HUES6 (cell line): ENCODE measurements at regions not wholly inside any gene's neighbourhood (a gene's known extent, or its start where the extent isn't known, plus 50 kb on each side); places are given as distances from the start of the nearest gene placed in this dataset.

Experiments used
- H3K27ac ChIP-seq: 2 replicates; pipeline ENCODE4 v1.7.0; 2013; ENCODE audit warnings: low read depth, mild to moderate bottlenecking, low read length, inconsistent platforms
- H3K27me3 ChIP-seq: 2 replicates; pipeline ENCODE4 v1.6.1; 2013; ENCODE audit warnings: low read length; ENCODE audit not compliant: control insufficient read depth, insufficient read depth
- H3K36me3 ChIP-seq: 2 replicates; pipeline ENCODE4 v1.6.1; 2013; ENCODE audit warnings: low read length; ENCODE audit not compliant: control insufficient read depth, insufficient read depth
- H3K4me1 ChIP-seq: 2 replicates; pipeline ENCODE4 v1.6.1; 2013; ENCODE audit warnings: low read length; ENCODE audit not compliant: control insufficient read depth, insufficient read depth
- H3K4me3 ChIP-seq: 2 replicates; pipeline ENCODE4 v1.5.1; 2013; ENCODE audit warnings: low read depth, low read length
- H3K9ac ChIP-seq: one replicate; pipeline ENCODE4 v1.6.1; 2013; ENCODE audit warnings: mild to moderate bottlenecking, low read length
- H3K9me3 ChIP-seq: 2 replicates; pipeline ENCODE4 v1.6.1; 2013; ENCODE audit warnings: low read depth, low read length; ENCODE audit not compliant: control insufficient read depth, insufficient read depth

- H3K4me1 ChIP-seq = no peaks in the 10 kb centered on the region
- H3K4me3 ChIP-seq = no peak overlapping the region
- H3K9ac ChIP-seq = no peak overlapping the region
- no peaks in the 10 kb centered on the region for H3K36me3 ChIP-seq
- no peaks in the 10 kb centered on the region for H3K9me3 ChIP-seq
- no peaks in the 10 kb centered on the region for H3K27me3 ChIP-seq
- no peak overlapping the region for H3K27ac ChIP-seq
Measured at GRCh38 chr11:29002816-29003215, 894.6 kb downstream of the METTL15 start.

GRCh38 chr11:28999620-29000019 is 891.4 kb downstream of the METTL15 start:
- H3K9me3 ChIP-seq = no peaks in the 10 kb centered on the region
- no peaks in the 10 kb centered on the region for H3K4me1 ChIP-seq
- no peak overlapping the region for H3K27ac ChIP-seq
- no peak overlapping the region for H3K4me3 ChIP-seq
- H3K27me3 ChIP-seq = no peaks in the 10 kb centered on the region
- H3K9ac ChIP-seq = no peak overlapping the region
- H3K36me3 ChIP-seq = no peaks in the 10 kb centered on the region

DNA sequence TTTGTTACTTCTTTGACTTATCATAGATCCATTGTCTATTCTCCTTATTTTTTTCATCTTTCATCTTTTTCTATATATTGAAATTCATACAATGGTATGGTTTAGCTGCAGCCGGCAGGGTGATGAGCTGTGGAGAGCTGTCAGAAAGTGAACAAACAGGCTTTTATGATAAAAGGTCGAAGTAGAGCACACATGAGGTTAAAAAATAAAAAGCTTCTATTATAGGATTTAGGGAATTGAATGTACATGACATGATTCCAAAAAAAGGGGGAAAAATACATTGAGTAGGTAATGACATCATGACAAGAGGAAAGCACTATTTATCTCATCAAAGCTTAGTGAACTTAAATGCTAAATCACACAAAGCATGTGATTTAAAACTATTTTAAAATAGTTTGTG is 884.8 kb downstream of the METTL15 start:
- no peak overlapping the region for H3K4me3 ChIP-seq
- no peaks in the 10 kb centered on the region for H3K27me3 ChIP-seq
- no peaks in the 10 kb centered on the region for H3K4me1 ChIP-seq
- no peak overlapping the region for H3K27ac ChIP-seq
- H3K9me3 ChIP-seq = no peaks in the 10 kb centered on the region
- H3K9ac ChIP-seq = no peak overlapping the region
- H3K36me3 ChIP-seq = no peaks in the 10 kb centered on the region

DNA sequence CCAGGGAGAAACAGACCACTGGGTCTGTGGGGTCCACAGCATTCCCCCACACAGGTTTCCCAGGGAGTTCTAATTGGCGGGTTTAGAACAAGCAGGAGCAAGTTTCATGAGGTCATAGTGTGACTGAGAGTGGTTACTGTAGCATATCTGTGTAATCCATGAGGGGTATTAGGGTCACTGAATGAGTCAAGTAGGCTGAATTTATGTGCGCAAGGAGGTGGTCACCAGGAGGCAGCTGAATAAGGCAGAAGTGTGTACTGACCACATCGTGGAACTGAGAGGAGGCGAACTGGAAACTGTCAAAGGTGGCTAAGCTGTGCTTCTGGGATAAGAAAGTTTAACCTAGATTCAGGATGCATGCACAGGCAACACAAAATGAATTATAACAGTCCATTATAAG is 876.0 kb downstream of the METTL15 start:
- Histone ChIP-seq H3K9ac (no peak overlapping the region), H3K36me3 (no peaks in the 10 kb centered on the region), H3K4me3 (no peak overlapping the region), H3K27me3 (no peaks in the 10 kb centered on the region), H3K4me1 (no peaks in the 10 kb centered on the region; the same call in 1 of the 2 replicates), H3K27ac (no peak overlapping the region), H3K9me3 (no peaks in the 10 kb centered on the region)

- Histone ChIP-seq H3K9ac (no peak overlapping the region), H3K36me3 (no peaks in the 10 kb centered on the region), H3K4me3 (no peak overlapping the region), H3K27ac (no peak overlapping the region), H3K27me3 (no peaks in the 10 kb centered on the region), H3K4me1 (no peaks in the 10 kb centered on the region; the same call in 1 of the 2 replicates), H3K9me3 (no peaks in the 10 kb centered on the region)
Measured at GRCh38 chr11:28983780-28984179, 875.6 kb downstream of the METTL15 start.

- Histone ChIP-seq H3K27me3 (no peaks in the 10 kb centered on the region), H3K36me3 (no peaks in the 10 kb centered on the region), H3K4me1 (no peaks in the 10 kb centered on the region; the same call in 1 of the 2 replicates), H3K9me3 (no peaks in the 10 kb centered on the region), H3K9ac (no peak overlapping the region), H3K27ac (no peak overlapping the region), H3K4me3 (no peak overlapping the region)
Measured at GRCh38 chr11:28981381-28981780, 873.2 kb downstream of the METTL15 start.

- H3K9ac ChIP-seq = no peak overlapping the region
Measured at GRCh38 chr11:28976801-28977145, 868.6 kb downstream of the METTL15 start.

DNA sequence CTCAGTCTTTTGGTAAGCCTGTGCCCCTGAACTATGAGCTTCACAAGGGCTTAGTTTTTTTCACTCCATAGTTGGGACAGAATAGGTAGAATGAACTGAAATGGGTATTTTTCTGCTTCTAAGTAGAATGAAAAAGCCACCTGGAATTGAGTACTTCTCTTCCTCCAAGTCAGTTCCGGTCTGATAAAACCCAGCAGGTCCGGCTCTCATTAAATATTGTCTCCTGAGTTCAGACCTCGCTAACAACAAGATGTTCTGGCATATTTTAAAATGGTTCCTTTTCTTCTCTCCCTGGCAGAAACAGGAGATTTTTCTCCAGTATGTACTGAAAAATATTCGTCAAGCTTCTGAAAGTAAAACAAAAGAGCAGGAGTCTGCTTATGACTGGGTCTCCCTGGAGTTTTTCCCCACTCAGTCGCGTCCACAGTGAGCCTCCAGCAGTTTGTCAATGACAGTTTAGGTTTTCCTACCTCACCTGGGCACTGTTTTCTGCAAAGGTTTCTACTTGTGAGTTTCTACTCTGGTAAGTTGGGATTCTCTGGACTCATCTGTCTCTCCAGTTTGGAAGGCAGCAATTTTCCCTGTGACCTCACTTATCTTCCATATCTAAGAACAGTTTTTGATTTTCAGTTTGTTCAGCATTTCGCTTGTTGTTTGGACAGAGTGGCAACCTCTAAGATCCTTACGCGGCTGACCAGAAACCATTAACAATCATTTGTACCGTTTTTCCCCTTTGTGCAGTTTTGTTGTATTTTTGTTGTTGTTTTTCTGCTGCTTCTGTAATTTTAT is 868.0 kb downstream of the METTL15 start:
- H3K9me3 ChIP-seq = no peaks in the 10 kb centered on the region
- H3K36me3 ChIP-seq = no peaks in the 10 kb centered on the region
- H3K4me1 ChIP-seq = no peaks in the 10 kb centered on the region; the same call in 1 of the 2 replicates
- H3K9ac ChIP-seq = no peak overlapping the region
- no peak overlapping the region for H3K4me3 ChIP-seq
- no peak overlapping the region for H3K27ac ChIP-seq
- H3K27me3 ChIP-seq = no peaks in the 10 kb centered on the region

More at GRCh38 chr11:28976801-28977145, 868.6 kb downstream of the METTL15 start:
- no peaks in the 10 kb centered on the region for H3K36me3 ChIP-seq
- H3K4me1 ChIP-seq = no peaks in the 10 kb centered on the region; the same call in 1 of the 2 replicates
- H3K27ac ChIP-seq = no peak overlapping the region
- H3K27me3 ChIP-seq = no peaks in the 10 kb centered on the region
- H3K9me3 ChIP-seq = no peaks in the 10 kb centered on the region
- no peak overlapping the region for H3K4me3 ChIP-seq

DNA sequence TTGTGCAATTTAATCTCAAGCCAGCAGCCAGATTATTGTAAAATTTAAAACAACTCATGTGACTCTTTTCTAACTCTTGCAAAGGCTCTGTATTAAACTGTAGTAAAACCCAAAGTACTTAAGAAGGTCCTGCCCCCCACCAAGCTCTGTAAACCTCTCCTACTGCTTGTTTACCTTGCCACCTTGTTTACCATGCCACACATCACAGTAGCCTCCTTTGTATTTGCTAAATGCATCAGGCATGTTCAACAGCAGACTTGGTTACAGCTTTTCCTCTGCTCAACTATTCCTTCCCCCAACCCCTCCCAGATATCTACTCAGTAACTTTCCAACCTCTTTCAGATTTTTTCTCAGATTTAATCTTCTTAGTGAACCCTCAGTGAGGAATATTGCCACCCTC is 861.6 kb downstream of the METTL15 start:
- no peaks in the 10 kb centered on the region for H3K9me3 ChIP-seq
- H3K27ac ChIP-seq = no peak overlapping the region
- H3K9ac ChIP-seq = no peak overlapping the region
- no peak overlapping the region for H3K4me3 ChIP-seq
- H3K36me3 ChIP-seq = no peaks in the 10 kb centered on the region
- peaks cover 9% of the 10 kb centered on the region for H3K4me1 ChIP-seq
- no peaks in the 10 kb centered on the region for H3K27me3 ChIP-seq

DNA sequence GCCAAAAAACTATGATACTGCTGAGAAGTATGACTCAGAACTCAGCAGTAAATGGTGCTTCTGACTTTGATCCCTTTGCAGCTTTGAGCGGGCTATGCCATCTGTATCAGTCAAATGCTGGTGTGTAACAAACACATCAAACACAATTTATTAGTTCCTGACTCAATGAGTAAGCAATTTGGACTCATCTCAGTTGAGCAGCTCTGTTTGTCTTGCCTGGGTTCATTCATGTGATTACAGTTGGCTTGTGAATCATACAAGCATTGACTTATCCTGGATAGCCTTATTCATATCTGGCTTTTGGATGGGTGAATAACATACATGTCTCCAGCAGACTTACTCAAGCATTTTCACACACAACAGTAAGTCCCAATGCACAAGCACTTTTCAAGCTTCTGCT is 858.8 kb downstream of the METTL15 start:
- H3K4me1 ChIP-seq = peaks cover 9% of the 10 kb centered on the region
- no peak overlapping the region for H3K4me3 ChIP-seq
- H3K27ac ChIP-seq = no peak overlapping the region

GRCh38 chr11:28965819-28966218 is 857.6 kb downstream of the METTL15 start:
- H3K9me3 ChIP-seq = no peaks in the 10 kb centered on the region
- no peak overlapping the region for H3K4me3 ChIP-seq
- no peaks in the 10 kb centered on the region for H3K27me3 ChIP-seq
- H3K9ac ChIP-seq = no peak overlapping the region
- H3K4me1 ChIP-seq = peaks cover 9% of the 10 kb centered on the region
- no peak overlapping the region for H3K27ac ChIP-seq
- H3K36me3 ChIP-seq = no peaks in the 10 kb centered on the region

More for the DNA sequence above, 858.8 kb downstream of the METTL15 start:
- Histone ChIP-seq H3K9ac (no peak overlapping the region), H3K27me3 (no peaks in the 10 kb centered on the region), H3K36me3 (no peaks in the 10 kb centered on the region), H3K9me3 (no peaks in the 10 kb centered on the region)
